B cell (primary cell): ENCODE measurements at regions not wholly inside any gene's neighbourhood (a gene's known extent, or its start where the extent isn't known, plus 50 kb on each side); places are given as distances from the start of the nearest gene placed in this dataset.

Experiments used
- ATAC-seq: fragments of 200-7000 bp; cut with Tn5 transposase; one replicate; pipeline ENCODE4 v1.10.0; 2021; ENCODE audit warnings: low read depth, mild to moderate bottlenecking, moderate number of reproducible peaks, moderate library complexity
- CTCF ChIA-PET: fragments of 350-600 bp; sonication (Branson Sonifier 250); formaldehyde crosslinking; loops from one replicate; lab custom pipeline; 2021; ENCODE audit warnings: antibody characterized with exemption, inconsistent platforms; lab: Charles Lee
- POLR2A ChIA-PET: fragments of 350-600 bp; sonication (Branson Sonifier 250); formaldehyde crosslinking; loops from one replicate; lab custom pipeline; 2021; ENCODE audit warnings: antibody characterized with exemption; lab: Charles Lee
- DNase-seq: peaks from one replicate; pipeline ENCODE4 v3.0.0; 2013
- H2AFZ ChIP-seq: 2 replicates; pipeline ENCODE4 v1.6.1; 2012; ENCODE audit warnings: mild to moderate bottlenecking, low read depth, low read length; ENCODE audit not compliant: insufficient read depth, poor library complexity, severe bottlenecking
- H3K27ac ChIP-seq, 2 donors: 1 replicate in 1 of 2; 2 replicates in 1 of 2; pipeline ENCODE4 v1.5.1; 2012 to 2013; ENCODE audit warnings: low read length in 2 of 2, mild to moderate bottlenecking in 2 of 2, moderate library complexity in 1 of 2
- H3K27me3 ChIP-seq, 4 experiments: fragments of 200-600 bp in 1 of 4; sonication (generic) in 1 of 4; replicated peaks in 1 of 4; 1 replicate in 2 of 4; 2 replicates in 2 of 4; pipeline versions ENCODE4 v1.6.1 to v1.7.0; 2013 to 2016; ENCODE audit warnings: low read length in 3 of 4, mild to moderate bottlenecking in 2 of 4, mixed read lengths in 1 of 4, moderate library complexity in 1 of 4; ENCODE audit not compliant: insufficient read depth in 4 of 4, control insufficient read depth in 3 of 4; ENCODE audit errors: control extremely low read depth in 1 of 4
- H3K36me3 ChIP-seq, 2 experiments: replicated peaks in 1 of 2; 1 replicate in 1 of 2; 2 replicates in 1 of 2; pipeline versions ENCODE4 v1.6.1 to v1.7.1; 2013; ENCODE audit warnings: low read length in 1 of 2; ENCODE audit not compliant: insufficient read depth in 2 of 2, control insufficient read depth in 1 of 2; ENCODE audit errors: control extremely low read depth in 1 of 2, extremely low read depth in 1 of 2
- H3K4me1 ChIP-seq, 2 donors: fragments of 200-600 bp in 1 of 2; sonication (generic) in 1 of 2; 1 replicate in 1 of 2; 2 replicates in 1 of 2; pipeline versions ENCODE4 v1.5.1 to v1.6.1; 2013 to 2017; ENCODE audit warnings: low read length in 2 of 2; ENCODE audit not compliant: control insufficient read depth in 2 of 2, insufficient read depth in 2 of 2
- H3K4me2 ChIP-seq: replicated peaks from 2 replicates; pipeline ENCODE3; 2012; ENCODE audit warnings: mild to moderate bottlenecking, low read depth, low read length; ENCODE audit not compliant: poor library complexity, severe bottlenecking
- H3K4me3 ChIP-seq, 5 experiments: fragments of 200-600 bp in 1 of 5; sonication (generic) in 1 of 5; 1 replicate in 3 of 5; 2 replicates in 2 of 5; pipeline versions ENCODE4 v1.5.1 to v1.7.0; 2011 to 2016; ENCODE audit warnings: low read length in 4 of 5, mild to moderate bottlenecking in 4 of 5, low read depth in 2 of 5, control low read depth in 1 of 5, moderate library complexity in 1 of 5; ENCODE audit not compliant: insufficient read depth in 1 of 5; ENCODE audit errors: control extremely low read depth in 1 of 5, extremely low read depth in 1 of 5
- H3K79me2 ChIP-seq: fragments of 200-600 bp; sonication (generic); one replicate; pipeline ENCODE4 v1.6.0; 2016; ENCODE audit warnings: low read length; ENCODE audit not compliant: control insufficient read depth, insufficient read depth
- H3K9ac ChIP-seq: fragments of 200-600 bp; sonication (generic); 2 replicates; pipeline ENCODE4 v1.6.1; 2017; ENCODE audit warnings: mild to moderate bottlenecking, low read length, moderate library complexity
- H3K9me3 ChIP-seq, 3 donors: one replicate each; pipeline versions ENCODE4 v1.6.1 to v1.7.1; 2013; ENCODE audit warnings: low read length in 2 of 3; ENCODE audit not compliant: control insufficient read depth in 2 of 3, insufficient read depth in 1 of 3; ENCODE audit errors: control extremely low read depth in 1 of 3
- H4K20me1 ChIP-seq: 2 replicates; pipeline ENCODE4 v1.6.0; 2012; ENCODE audit warnings: mild to moderate bottlenecking, low read length; ENCODE audit not compliant: insufficient read depth, control insufficient read depth, poor library complexity, severe bottlenecking
- H3K27ac Mint-ChIP-seq: one replicate; pipeline ENCODE4 v1.8.0; 2021; ENCODE audit warnings: mixed read lengths
- H3K27me3 Mint-ChIP-seq: one replicate; pipeline ENCODE4 v1.8.0; 2021; ENCODE audit warnings: mixed read lengths
- H3K4me1 Mint-ChIP-seq: one replicate; pipeline ENCODE4 v1.8.0; 2021; ENCODE audit warnings: mixed read lengths
- H3K4me3 Mint-ChIP-seq: one replicate; pipeline ENCODE4 v1.8.0; 2021; ENCODE audit warnings: mixed read lengths
- H3K9me3 Mint-ChIP-seq: one replicate; pipeline ENCODE4 v1.8.0; 2022; ENCODE audit warnings: mixed read lengths; ENCODE audit not compliant: insufficient read depth
- EZH2 ChIP-seq: IDR thresholded peaks from 2 replicates; pipeline ENCODE4 v1.6.1; 2012; ENCODE audit warnings: borderline replicate concordance, low read depth, mild to moderate bottlenecking, moderate library complexity, low read length; ENCODE audit not compliant: insufficient read depth, poor library complexity, severe bottlenecking
- WGBS: methylation state at CpG from one replicate; pipeline ENCODE4 v1.1.5; 2013; ENCODE audit warnings: missing lambda C conversion rate; ENCODE audit not compliant: insufficient coverage; 5-methylcytosine and 5-hydroxymethylcytosine counted together
- intact Hi-C: fragments of 100-400 bp; cut with micrococcal nuclease; formaldehyde crosslinking; loops from one replicate; pipeline ENCODE4 v1.10.0; 2022
- TF ChIP-seq, protein P1 (sequence below): fragments of 200-600 bp; IDR thresholded peaks from one replicate; pipeline ENCODE4 v1.8.0; 2022; ENCODE audit warnings: antibody characterized with exemption, mild to moderate bottlenecking

DNA sequence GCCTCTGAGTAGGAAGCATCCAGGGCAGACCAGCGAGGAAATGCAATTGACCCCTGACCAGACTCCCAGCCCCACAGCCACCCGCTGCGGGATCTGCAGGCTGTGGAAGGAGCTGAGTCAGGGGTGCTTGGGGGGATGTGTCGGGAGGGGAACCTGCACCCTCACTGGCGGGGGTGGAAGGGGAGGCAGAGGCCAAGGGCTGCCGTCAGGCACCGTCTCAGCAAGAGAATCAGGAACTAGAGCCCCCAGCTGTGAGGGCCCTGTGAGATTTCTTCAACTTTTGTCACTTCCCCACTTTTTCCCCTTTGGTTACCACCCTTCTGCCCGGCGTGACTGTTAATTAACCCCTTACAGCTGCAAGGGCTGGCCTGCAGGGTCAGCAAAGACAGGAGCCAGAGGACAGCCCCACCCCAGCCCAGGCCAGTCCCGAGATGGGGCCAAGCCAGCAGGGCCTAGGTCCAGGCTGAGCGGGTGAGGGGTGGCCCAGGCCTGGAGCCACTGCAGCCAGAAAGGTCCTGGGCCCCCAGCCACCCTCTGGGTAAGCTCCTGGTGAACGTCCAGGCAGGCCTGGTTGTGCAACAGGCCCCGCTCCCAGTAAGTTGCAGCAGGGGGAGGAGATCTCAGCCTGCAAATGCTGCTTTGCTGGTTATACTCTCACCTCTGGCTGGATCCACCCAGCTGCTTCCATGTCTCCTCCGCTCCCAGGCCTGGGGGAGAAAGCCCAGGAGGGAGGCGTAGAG, 147.0 kb upstream of the ID2 start:
- intact Hi-C loops = no loop called here
- Histone ChIP-seq H3K9me3 (peaks cover 5 to 31% (median 18%) of the 10 kb centered on the region in 3 donors), H3K36me3 (no peaks in the 10 kb centered on the region), H3K27me3 (peaks cover 0 to 47% (median 10%) of the 10 kb centered on the region in 4 experiments), H3K4me3 (no peak overlapping the region), H3K4me1 (peaks cover 28 to 46% of the 10 kb centered on the region in 2 donors), H3K79me2 (no peaks in the 10 kb centered on the region), H3K4me2 (peak overlapping the region; percentile 32), H2AFZ (no peak overlapping the region), H3K27ac (no peak overlapping the region), H4K20me1 (no peaks in the 10 kb centered on the region), H3K9ac (no peak overlapping the region)
- ChIA-PET POLR2A (no interaction called here), CTCF (no interaction called here)
- peaks cover 6% of the 10 kb centered on the region for H3K9me3 Mint-ChIP-seq
- 25% methylated on average over 8 of the region's 15 CpGs for WGBS
- no peak overlapping the region for H3K27ac Mint-ChIP-seq
- ATAC-seq (peak; percentile 36), DNase-seq (no peak)
- peaks cover 24% of the 10 kb centered on the region for H3K27me3 Mint-ChIP-seq
- H3K4me1 Mint-ChIP-seq = peaks cover 32% of the 10 kb centered on the region
- TF ChIP-seq, protein P1, sequence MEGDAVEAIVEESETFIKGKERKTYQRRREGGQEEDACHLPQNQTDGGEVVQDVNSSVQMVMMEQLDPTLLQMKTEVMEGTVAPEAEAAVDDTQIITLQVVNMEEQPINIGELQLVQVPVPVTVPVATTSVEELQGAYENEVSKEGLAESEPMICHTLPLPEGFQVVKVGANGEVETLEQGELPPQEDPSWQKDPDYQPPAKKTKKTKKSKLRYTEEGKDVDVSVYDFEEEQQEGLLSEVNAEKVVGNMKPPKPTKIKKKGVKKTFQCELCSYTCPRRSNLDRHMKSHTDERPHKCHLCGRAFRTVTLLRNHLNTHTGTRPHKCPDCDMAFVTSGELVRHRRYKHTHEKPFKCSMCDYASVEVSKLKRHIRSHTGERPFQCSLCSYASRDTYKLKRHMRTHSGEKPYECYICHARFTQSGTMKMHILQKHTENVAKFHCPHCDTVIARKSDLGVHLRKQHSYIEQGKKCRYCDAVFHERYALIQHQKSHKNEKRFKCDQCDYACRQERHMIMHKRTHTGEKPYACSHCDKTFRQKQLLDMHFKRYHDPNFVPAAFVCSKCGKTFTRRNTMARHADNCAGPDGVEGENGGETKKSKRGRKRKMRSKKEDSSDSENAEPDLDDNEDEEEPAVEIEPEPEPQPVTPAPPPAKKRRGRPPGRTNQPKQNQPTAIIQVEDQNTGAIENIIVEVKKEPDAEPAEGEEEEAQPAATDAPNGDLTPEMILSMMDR = no peak
- no peak for TF ChIP-seq EZH2
- no peak overlapping the region for H3K4me3 Mint-ChIP-seq

DNA sequence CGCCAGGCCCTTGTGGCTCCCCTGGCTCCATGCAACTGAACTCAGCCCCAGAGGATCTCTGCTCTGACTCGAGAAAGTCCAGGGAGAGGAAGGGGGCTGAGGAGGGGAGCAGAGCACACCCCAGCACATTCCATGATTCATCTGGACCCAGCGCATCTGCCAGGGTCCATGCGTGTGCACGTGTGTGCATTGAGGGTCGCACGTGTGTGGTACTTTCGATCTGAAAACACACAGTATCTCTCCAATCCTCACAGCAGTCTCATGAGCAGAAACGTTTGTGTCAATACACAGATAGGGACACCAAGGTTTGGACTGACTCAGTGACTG, 146.4 kb upstream of the ID2 start:
- Histone ChIP-seq H3K36me3 (no peaks in the 10 kb centered on the region), H3K4me3 (no peak overlapping the region), H3K4me1 (peaks cover 33 to 52% of the 10 kb centered on the region in 2 donors), H3K27ac (no peak overlapping the region), H3K79me2 (no peaks in the 10 kb centered on the region), H4K20me1 (no peaks in the 10 kb centered on the region), H3K9me3 (peaks cover 5 to 32% (median 18%) of the 10 kb centered on the region in 3 donors), H3K9ac (no peak overlapping the region), H3K4me2 (peak overlapping the region; percentile 22), H3K27me3 (peaks cover 0 to 51% (median 13%) of the 10 kb centered on the region in 4 experiments), H2AFZ (no peak overlapping the region)
- CTCF ChIA-PET = no interaction called here
- DNase-seq = no peak
- POLR2A ChIA-PET = no interaction called here
- H3K9me3 Mint-ChIP-seq = peaks cover 6% of the 10 kb centered on the region
- peaks cover 33% of the 10 kb centered on the region for H3K4me1 Mint-ChIP-seq
- WGBS = 71% methylated on average over 8 of the region's 9 CpGs
- peak overlapping the region; percentile 27 for H3K4me3 Mint-ChIP-seq
- H3K27me3 Mint-ChIP-seq = peaks cover 25% of the 10 kb centered on the region
- intact Hi-C loops = no loop called here
- no peak for ATAC-seq
- H3K27ac Mint-ChIP-seq = no peak overlapping the region
- TF ChIP-seq, protein P1 = no peak
- TF ChIP-seq EZH2 = no peak
